ENCODE measurements at regions not wholly inside any gene's neighbourhood (a gene's known extent, or its start where the extent isn't known, plus 50 kb on each side); places are given as distances from the start of the nearest gene placed in this dataset.

DNA sequence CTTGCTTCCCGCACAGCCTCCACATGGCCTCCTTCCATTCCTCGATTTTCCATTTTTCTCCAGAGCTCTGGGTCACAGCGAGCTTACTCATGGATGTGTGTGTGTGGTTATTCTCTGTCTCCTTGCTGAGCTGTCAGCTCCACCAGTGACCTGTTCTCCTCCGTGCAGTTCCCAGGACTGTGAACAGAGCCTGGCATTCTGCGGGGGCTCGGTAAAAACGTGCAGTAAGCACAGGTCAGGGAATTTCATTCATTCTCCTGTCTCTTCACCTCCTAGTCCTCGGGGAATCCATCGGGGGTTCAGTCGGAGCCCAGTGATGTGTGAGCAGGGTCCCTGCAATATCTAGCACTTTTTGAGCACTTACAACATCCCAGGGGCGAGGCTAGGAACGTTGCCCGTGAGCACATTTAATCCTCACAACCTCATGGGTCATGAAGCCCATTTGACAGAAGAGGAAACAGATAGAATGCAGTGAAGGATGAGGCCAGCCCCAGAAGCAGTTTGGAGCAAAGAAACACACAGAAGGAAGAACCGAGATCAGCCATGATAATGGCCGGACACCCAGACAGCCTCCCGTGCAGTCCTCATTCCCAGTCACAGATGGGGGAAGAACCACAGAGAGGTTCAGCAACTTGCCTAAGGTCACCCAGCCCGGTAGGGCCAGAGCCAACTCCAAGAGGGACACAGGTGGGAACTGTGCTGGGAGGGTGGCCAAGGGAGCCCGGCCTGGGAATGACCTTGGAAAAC is 183.2 kb upstream of the GSE1 start:
- no peak for DNase-seq

DNA sequence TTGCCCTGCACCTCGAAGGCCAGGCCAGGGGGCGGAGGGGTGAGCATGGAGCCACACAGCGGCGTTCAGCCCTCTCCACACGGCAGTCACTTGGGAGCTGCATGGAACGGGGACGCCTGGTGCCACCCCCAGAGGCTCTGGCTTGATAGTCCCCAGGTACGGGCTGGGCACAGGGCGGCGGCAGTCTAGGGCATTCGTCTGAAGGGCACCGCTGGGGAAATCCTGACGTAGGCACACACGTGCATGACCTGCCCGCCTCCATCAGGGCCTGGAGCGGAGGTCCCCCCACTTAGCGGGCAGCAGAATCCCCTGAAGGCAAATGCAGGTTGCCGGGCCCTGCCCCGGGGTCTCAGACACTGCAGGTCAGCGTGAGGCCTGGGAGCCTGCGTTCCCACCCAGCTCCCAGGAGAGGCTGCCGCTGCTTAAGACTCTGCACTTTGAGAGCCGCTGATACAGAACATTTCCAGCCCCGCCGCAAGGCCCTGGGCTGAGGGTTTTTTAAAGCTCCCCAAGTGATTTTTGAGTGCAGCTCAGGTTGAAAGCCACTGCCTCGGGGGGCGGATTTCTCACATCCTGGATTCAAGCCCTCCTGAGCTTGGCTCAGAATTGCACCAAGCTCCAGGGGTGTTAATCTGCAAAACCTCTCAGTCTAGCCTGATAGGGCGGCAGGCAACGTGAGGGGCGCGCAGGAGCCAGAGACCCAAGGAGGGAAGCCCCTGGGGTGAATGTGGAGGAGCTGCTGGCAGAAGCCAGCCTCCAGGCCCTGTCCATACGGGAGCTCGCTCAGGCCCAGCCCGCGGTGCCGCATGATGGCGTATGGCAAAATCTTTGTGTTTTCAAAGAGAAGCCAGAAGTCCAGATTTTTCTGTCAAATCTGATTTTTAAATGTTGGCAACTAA is 182.3 kb upstream of the GSE1 start:
- DNase-seq, result no peak

DNA sequence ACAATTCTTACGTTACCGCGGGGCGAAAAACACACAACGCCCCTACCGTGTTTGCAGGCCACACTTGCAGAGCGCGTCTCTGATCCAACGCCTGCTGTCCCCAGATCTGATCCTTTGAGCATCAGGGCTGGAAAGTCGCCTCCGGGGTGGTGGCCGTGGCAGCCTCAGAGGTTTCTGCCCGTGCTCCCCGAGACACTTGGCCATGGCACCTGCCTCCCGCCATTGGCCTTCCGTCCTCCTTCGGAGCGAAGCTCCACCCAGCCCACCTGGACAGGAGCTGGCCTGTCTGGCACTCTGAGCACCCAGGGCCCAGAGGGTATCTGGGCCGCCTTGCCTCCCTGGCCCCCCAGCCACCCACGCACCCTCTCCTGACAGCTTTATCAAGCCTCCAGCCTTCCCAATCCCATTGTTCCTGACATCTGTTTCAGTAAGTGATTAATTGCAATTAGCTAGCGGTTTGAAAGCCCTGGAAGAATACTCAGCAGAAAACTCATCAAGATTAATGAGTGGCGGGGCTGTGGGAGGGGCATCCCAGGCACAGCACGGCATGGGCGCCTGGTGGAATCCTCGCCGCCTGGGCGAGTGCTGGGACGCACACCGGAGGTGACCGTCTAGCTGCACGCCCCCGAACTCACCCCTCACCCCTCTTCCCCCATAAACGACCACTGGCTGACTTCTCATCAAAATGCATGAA is 181.5 kb upstream of the GSE1 start:
- no peak for DNase-seq

DNA sequence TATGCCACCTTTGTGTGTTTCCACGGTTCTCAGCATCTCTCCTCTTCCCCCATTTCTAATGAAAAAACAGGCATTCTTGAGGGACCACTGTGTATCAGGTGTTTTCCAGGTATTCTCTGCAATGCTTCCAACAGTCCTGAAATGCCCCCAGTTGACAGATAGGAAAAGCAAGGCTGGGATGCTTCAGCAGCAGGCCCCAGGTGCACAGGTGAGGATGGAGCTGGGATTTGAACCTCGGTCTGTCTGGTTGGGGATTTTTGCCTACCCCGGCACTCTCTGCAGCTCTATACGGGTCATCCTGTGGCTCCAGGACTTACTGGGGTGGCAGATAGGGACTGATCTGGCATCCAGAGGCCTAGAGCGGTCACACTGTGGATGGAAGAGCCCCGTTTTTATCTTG is 180.5 kb upstream of the GSE1 start:
- DNase-seq, result no peak

DNA sequence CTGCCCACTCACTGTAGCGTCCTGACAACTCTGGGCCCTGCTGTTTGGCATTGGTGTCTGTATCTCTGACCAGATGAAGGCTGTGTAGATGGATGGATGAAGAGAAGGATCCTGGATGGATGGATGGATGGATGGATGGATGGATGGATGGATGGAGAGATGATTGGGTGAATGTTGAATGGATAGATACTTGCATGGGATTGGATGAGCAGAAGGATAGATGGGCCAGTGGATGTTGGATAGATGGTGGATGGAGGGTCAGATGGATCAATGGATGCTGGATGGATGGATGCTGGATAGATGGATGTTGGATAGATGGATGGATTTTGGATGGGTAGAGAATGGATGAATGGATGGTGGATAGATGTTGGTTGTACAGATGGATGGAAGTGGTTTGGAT is 179.6 kb upstream of the GSE1 start:
- no peak for DNase-seq

DNA sequence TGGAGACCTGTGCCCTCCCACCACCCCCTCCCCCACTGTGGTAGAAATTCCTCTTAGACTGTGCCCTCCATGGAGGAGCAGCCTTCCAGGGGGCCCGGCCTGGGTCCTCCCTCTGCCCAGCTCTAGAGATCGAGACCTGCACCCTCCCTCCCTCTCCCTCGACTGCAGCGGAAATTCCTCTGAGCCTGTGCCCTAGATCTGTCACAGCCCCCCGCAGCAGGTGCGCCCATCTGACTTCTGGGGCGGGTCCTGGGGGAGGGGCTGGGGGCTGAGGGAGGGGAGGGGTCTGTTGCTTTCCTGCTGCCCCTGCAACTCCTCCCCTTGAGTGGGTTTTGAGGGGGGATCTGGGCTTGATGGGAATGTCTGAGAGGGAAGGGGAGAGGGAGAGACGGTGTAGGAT is 177.8 kb upstream of the GSE1 start:
- no peak for DNase-seq

DNA sequence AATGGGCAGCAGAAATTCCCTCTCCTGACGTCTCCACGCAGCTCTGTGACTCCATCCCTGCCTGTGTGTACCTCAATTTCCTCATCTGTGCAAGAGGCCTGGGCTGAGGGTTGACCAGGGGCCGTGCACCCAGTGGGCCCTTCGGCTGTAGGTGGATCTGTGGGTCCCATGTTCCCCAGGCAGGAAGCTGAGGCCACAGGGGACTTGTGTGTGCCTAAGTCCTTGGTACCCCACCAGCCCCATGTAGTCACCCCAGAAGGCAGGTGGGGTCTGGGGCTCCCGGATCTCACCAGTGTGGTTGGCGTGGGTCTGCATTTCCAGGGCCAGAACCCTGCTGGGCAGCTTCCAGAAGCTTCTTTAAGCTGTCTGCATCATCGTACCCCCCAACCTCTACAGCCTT is 177.4 kb upstream of the GSE1 start:
- no peak for DNase-seq

DNA sequence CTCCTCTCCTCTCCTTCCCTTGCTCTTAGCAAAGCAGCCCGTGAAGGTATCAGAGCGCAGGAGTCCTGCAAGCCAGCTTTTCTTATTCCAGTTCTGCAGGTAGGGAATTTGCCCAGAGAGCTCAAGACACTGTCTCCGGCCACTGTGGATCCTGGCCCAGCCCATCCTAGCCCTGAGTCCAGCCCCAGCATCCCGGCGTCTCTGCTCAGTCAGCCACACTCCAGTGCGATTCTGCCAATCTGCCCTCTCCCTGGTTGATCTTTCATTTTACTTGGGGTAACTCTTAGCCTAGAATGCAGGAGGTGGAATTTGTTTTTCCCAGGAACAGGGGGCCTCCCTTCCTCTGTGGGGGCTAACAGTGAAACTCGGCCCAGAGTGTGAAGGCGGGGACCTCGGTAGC is 176.9 kb upstream of the GSE1 start:
- no peak for DNase-seq

DNA sequence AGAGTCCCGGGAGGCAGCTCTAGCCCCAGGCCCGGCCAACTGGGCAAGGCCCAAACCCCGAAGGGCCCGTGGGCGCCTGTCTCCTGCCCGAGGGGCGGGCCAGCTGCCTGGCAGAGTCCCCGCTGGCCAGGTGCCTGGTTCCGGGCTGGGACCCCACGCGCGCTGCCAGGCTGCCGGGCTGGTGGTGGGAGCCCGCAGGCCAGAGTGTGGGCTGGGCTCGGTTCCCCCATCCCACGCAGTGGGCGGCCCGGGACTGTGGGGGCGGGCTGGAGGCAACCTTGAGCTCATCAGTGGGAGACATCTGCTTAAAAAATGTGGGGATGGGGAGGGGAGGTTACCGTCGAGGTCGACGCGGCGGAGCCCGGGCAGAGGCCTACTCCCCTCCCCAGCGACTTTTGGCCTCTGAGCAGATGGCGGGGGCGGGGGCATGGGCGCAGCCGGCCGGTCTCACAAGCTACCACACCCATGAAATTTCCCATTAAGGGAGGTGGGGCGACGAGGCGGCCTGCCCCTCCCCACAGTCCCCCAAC is 176.4 kb upstream of the GSE1 start:
- DNase-seq, result no peak

DNA sequence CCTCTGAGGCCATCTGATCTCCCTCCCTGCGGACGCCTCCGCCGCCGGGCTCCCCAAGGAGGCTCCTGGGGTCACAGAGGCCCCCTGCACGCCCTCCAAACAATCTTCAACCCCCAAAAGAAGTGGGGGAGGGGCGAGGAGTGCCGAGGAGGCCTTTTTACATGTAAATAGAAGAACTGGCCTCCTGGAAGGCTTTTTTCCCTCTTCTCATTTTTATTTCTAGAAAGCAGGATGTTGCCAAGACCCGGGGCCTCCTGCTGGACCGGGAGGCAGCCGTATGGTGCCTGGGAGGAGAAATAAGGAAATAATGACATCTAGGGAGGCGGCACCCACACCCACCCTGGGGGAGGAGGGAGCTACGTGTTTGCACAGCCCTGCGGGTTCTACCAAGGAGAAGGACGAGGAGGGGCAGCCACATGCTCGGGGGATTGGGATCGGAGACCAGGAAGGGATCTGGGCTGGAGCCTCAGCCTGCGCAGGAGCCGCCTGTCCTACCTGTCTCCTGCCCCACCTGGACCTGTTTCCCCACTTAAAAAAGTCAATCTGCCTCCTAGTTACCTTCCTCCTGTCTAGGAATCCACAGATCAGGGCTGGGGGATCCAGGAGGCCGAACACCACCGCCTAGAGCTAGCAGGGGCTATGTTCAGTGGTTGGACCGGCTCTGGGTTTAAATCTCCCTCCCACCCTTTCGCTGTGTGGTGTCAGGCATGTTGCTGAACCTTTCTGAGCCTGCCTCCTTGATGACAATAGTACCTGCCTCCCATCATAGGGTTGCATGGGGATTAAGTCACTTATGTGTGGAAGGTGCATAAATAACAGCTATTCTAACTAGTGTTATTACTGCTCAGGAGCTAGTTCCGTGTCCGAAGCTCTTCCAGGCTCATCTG is 175.7 kb upstream of the GSE1 start:
- peak; percentile 50 to 69 (median 64) for DNase-seq

DNA sequence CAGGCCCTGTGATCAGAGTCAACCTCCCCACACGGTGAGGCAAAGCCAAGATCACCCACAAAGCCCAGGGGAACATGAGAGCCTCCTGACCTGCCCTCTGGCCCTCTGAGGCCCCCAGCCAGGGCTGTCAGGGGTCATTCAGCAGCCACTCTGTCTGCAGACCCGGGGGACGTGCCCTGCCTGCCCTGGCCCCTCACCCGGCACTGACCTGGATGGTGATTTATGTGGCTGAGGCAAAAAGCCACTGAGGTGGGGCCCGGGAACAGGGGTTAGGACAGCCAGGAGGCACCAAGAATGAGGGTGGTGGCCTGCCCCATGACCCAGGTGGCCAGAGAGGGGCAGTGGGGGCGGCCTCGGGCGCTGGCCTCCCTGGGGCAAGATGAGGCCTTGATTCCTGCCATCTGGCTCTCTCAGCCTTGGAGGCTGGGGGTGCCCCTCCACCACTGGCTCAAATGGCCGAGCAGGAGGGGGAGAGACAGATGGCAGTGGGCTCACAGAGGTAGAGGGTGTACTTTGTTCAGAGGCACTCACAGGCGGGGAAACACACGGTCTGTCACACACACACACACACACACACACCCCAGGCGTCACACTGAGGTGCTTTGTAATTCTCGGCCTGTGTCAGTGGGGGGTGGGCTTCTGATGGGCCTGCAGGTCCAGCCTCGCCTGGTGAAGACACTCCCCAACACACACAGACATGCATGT is 174.0 kb upstream of the GSE1 start:
- DNase-seq, result no peak

DNA sequence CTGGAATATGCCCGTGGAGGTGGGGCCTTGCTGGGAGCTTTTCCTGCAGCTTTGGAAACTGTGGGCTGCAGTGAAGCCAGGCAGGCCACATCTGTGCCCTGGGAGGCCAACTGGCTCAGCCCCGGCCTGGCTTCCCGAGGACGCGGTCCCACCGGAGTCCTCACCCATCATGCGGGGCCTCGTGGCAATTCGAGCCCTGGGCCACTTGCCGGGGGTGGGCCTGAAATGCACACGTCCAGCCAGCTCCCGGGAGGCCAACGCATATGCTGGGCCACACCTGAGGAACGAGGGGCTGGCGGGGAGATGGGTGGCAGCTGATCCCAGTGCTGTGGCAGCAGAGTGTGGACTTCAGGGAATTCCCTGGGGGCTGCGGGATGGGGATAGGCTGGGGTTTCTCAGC is 172.4 kb upstream of the GSE1 start:
- no peak for DNase-seq

DNA sequence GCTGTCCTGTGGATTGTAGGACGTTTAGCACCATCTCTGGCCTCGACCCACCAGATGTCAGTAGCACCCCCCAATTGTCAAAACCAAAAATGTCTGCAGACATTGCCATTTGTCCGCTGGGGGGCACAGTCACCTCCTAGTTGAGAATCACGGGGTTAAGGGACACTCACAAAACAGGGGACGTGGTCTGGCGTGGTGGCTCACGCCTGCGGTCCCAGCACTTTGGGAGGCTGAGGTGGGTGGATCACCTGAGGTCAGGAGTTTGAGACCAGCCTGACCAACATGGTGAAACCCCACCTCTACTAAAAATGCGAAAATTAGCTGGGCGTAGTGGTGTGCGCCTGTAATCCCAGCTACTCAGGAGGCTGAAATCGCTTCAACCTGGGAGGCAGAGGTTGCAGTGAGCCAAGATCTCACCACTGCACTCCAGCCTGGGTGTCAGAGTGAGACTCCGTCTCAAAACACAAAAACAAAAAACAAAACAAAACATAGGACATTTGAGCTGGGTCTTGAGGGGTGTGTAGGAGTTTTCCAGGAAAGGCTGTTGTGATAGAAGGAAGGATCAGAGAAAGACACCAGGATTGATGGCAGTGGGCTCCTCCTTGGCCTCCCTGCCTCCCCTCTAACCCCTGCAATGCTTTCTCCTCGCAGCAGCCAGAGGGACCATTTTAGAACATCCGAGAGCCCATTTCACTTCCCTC is 171.8 kb upstream of the GSE1 start:
- DNase-seq, result no peak

DNA sequence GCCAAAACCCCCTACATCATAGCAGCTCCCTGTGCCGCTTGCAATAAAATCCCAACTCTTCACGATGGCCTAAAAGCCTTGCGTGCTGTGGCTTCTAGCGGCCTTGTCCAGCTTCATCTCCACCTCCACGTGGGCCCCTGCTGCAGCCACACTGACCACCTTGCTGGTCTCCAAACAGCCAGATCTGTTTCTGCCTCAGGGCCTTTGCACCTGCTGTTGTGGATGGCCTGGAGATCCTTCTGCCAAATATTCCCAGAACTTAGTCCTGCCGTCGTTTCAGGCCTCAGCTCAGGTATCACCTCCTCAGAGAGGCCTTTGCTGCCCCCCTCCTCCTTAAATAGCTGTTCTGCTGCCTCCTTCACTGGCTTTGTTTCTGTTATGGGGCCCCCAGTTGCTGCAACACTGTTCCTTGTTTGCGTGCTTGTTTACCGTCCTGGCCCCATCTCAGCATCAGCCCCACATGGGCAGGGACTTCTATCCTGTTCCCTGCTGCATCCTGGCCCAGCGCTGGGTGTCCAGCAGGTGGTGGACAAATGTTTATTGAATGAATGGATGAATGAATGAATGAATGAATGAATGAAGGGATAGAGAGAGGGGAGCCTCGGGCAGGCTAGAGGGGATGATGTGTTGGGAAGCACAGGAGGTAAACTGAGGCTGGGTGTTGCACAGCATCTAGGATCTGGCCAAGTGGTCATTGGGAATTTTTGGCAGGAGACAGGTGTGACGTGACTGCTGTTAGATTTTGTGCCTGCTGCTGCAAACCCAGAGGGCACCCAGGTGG is 171.0 kb upstream of the GSE1 start:
- DNase-seq, result no peak

DNA sequence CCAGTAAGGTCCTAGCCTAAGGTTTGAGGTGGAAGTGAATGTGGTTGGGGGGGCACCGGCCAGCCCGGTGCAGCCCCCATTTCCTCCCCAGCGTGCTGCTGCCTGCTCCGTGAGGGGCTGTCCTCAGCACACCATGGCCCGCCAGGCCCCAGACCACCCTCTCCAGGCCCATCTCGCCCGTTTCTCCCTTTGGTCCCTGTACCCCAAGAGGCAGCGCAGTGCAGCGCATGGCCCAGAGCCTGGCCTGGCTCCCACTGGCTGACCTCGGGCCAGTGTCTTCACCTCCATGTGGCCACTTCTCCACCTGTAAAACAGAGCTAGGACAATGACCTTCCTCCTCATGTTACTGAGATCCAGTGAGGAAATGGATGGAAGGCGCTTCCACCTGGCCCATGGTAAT is 170.0 kb upstream of the GSE1 start:
- no peak for DNase-seq

DNA sequence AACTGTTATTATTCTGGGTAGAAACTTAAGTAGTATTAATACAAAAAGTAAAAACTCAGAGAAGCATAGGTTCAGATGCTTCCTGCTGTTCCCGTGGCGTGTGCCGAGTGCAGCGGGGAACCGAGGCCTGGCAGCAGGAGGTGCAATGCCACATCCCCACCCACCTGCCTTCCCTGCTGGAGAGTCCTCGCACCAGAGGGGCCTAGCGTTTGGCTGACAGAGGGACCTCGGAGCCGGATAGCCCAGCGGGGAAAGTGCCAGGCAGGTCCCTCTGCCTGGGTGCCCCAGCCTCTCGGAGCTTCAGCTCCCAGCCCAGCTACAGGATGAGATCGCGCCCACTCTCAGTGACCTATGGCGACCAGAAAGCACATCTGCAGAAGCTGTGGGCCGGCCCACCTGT is 169.6 kb upstream of the GSE1 start:
- no peak for DNase-seq

DNA sequence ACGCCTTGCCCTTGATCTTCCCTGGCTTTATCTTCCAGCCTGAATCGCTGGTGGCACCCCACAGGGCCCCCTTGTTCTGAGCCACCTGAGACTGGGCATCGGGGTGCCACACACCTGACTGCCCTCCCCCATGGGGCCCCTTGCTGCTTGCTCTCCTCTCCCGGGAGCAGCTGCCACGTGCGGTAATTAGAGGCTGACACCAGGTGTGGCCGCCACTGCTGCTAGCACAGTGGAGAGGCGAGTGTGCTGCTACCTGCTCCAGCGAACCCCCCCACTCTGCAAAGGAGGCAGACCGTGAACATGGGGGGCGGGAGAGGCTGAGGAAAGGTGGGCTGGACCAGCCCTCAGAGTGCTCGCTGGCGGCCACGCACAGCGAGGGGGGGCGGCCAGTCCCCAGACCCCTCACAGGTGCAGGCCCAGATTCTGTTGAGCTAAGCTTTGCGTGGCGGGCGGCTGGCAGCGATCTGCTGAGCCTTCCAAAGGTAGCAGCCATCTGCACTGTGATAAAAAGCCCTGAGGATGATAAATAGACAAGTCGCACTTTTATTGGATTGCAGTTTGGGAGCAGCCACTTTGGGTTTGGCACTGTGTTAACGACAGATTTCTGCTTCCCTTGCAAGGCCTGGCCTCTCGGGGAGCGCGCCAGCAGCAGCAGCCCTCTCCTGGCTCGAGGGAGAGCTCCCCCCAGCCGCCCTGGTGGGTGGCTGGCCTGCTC is 167.9 kb upstream of the GSE1 start:
- no peak for DNase-seq

DNA sequence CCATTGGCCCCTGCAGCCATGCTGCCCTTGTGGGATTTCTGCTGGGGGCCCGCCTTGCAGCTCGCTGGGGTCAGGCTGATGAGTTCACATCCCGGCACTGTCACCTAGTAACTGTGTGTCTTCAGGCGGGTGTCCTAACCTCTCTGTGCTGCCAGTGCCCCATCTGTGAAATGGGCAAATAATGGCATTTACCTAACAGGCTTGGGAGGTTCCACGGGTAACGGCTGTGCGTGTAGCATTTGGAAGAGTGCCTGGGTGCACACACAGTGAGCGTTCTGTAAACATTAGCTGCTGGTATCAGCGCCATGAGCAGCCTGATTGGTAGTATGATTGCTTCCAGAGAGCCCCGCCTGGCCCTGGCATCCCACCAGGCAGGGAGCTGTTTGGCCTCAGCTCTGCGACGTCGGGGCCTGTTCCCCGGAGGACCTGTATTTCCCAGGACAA is 167.3 kb upstream of the GSE1 start:
- no peak for DNase-seq

DNA sequence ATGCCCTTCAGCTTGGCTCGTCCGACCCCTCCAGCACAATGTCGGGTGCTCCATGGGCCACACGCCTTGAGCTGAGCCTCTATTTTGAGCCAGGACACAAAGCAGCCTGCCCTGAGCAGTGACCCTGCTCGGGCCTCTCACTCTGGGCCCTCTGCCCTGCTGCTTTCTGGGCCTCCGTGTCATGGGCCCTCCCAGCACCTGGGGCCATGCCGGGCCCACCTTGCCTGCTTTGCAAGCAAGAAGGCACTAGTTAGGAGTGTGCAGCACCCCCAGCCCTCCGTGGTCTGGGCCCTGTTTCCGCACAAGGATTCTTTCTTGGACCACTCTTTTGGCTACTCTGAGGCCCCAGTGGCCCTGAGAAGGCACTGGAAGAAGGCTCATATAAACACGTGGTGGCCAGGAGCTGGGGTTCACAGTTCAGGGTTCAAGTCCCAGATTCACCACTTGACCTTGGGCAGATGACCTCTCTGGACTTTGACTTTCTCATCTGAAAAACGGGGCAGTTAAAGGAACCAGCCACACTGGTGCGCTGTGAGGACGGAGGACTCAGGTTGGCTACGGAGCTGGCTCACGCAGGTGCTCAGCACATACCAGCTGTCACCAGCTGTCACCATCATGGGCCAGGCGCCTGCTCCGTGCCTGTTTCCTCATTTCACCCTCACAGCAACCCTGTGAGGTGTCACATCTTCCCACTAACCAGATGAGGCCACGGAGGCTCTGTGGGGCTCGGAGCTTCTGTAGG is 166.0 kb upstream of the GSE1 start:
- DNase-seq, result no peak
